Amniotic stem cell (primary cell): ENCODE measurements at regions not wholly inside any gene's neighbourhood (a gene's known extent, or its start where the extent isn't known, plus 50 kb on each side); places are given as distances from the start of the nearest gene placed in this dataset.

Experiments used
- DNase-seq: peaks from one replicate; lab custom pipeline; 2025; lab: John Stamatoyannopoulos, UW

DNA sequence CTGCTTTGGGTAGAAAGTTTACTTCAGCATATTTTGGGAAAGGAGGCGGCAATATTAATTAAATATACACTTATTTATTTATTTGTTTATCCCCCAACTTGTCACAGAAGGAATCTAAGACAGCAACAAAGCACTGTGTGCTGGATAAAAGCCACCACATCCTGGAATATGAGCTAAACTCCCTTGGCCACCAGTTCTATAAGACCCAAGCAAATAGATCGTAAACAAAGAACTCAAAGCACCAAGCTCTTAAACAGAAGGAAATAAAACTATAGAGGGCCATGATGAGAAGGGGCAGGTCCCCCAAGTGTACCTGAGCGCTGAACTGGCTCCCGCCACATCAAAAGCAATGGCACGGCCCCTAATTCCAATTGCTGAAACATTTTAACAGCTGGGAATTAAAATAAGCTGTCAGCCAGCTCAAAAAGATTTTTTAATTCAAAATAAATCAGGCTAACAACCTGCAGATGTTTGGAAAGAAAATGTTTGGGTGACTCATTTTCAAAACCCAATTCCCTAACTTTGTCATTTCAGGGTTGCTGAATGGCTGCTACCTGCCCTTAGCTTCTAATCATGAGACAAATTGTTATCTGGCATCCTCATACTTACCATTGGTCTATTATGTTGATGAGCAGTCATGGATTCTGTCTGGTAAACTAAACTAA, 127.1 kb downstream of the SLC30A10 start:
- no peak for DNase-seq

DNA sequence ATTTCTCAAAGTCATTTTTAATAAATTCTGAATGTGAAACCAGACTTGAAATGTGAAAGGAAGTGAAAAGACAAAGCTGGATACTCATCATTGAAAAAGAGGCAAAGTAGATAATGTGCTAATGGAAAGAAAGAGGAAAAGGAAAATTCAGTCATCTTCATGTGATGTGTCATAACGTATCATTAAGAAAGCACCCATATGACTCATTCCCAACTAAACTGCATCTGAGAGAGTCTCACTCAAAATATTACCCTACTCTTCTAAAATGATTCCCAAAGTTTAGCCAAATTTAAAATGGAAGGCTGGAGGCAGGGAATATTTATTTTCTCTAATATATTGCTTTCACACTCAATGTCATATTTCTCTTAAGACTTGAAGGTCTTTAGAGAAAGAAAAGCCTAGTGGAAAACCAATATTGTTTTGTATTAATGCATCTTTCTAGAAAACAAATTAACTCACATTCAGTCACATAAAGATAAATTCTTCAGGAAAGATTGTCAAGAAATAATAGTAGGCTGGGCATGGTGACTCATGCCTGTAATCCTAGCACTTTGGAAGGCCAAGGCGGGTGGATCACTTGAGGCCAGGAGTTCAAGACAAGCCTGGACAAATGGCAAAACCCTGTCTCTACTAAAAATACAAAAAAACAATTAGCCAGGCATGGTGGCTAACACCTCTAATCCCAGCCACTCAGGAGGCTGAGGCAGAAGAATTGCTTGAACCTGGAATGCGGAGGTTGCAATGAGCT, 129.9 kb downstream of the SLC30A10 start:
- peak; percentile 48 for DNase-seq

DNA sequence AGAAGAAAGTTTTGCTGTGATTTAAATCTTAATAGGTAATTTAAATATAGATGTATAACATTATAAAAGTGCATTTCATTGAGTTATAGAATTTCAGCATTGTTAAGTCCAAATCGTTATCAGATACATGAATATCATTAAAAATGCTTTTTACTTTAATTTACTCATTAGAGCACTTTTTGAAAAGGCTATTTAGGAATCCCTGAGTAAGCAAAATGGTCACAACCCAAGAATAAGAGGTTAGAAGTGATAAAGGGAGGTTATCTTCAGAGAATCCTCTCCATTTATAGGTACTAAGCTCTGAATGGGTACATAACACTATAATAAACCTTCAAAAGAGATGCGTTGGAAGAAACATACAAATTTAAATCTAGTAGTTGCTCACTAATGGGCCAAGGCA, 130.7 kb downstream of the SLC30A10 start:
- DNase-seq, result no peak

DNA sequence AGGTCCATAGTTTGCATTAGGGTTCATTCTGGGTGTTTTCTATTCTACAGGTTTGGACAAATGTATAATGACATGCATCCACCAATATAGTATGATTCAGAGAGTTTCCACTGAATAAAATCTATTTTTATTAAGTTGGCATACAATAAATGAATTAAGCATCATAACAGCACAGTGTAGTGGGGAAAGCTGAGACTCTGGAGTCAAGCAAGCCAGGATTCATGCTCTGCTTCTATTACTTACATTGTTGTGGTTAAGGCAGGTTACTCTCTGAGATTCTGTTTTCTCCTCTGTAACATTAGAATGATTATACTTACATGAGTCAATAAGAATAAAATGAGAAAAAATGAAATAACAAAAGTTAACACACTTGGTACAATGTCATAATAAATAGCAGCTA, 131.3 kb downstream of the SLC30A10 start:
- DNase-seq, result no peak

DNA sequence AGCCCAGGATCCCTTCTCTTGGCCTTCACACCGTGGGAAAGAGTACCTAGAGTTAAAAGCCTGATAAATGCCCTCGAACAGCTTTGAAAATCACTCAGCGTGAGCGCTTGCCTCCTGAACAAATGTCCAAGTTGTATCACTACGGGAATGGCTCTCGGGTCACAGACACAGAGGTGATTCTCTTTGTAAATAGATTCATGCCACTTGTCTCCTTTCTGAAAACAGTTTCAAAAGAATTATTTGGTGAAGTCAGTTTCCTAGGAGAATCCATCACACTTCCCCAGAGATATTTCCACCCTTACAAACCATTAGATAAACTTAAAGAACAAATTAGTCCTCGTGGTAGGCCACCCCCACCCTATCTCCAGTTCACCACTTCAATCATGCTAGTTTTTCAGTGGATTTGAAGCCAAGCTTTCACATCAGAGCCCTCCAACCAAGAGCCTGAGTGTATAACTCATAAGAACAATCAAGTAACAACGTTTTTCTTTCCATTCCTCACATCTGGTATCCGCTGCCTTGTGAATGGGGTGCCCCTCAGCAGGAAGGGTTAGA, 132.9 kb downstream of the SLC30A10 start:
- no peak for DNase-seq

DNA sequence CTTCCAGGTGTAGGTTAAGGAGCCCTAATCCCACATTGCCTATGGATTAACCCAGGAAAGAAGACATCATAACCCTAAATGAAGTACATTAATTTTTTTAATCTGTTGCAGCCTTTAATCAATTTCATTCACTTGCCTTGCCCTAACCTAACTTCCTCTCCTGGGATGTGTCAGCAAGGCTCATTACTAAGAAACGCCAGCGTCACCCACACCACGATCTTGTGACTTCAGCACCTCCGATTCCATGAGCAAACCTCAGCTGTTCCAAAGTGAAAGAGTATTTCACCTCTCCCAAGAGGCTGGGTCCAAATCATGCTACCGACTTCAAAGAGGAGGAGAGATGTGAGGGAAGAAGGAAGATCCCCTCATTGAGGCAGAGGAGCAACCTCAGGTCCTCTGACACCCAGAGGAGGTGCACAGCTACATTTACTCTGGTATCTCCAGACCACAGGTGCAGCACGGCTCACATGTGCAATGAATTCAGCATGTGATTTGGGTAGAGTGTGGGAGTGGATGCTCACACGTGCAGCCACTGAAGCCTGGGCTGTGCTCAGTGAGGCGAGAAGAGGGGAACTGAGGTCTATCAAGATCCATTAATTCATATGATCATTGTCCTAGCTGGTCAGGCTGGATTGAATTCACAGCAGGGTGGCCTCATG, 134.1 kb downstream of the SLC30A10 start:
- DNase-seq, result no peak

DNA sequence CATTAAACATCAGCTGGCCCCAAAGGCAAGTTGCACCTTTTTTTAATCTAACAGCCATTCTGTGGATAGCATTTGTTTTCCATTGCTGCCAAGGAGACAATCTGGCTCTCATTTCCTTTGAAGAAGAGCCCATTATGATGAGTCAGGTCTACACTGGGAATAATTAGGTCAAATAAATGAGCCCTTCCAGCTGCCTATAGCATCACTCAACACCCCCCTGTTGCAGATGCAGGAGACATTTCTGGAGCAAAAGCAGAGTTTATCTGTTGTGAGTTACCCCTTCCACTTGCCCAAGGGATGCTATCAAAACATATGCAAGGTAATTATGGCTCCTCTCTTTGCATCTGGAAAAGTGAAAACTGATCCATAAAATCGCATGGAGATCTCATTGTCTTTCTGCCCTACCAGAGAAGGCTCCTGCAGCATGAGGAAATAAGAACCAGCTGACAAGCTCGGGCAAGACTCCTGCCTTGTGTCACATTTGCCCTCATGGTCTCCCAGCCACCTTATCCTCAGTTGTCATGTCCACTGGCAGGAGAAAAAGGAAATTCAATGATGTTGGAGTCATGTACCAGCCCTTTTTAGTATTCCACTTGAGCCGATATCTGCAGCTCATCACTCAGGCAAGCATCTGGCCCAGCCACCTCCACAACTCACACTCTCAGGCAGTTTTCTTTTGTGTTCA, 135.9 kb downstream of the SLC30A10 start:
- no peak for DNase-seq

DNA sequence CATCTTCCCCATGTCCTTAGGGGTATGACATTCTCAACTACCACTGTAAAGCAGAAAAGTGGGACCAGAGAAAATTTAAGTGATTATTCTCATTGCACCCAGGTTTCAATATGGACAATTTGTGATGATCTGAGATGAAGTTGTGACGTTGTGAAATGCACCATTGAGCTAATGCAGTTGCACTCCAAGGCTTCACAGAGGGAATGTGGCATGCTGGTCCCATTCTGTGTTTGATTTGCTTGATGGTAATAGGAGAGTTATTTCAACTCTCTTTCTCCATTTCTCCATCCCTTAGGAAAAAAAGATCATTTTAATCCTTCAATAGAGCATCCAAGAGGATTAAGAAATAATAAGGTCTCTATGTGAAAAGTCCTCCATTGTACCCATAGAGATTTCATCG, 136.6 kb downstream of the SLC30A10 start:
- no peak for DNase-seq

DNA sequence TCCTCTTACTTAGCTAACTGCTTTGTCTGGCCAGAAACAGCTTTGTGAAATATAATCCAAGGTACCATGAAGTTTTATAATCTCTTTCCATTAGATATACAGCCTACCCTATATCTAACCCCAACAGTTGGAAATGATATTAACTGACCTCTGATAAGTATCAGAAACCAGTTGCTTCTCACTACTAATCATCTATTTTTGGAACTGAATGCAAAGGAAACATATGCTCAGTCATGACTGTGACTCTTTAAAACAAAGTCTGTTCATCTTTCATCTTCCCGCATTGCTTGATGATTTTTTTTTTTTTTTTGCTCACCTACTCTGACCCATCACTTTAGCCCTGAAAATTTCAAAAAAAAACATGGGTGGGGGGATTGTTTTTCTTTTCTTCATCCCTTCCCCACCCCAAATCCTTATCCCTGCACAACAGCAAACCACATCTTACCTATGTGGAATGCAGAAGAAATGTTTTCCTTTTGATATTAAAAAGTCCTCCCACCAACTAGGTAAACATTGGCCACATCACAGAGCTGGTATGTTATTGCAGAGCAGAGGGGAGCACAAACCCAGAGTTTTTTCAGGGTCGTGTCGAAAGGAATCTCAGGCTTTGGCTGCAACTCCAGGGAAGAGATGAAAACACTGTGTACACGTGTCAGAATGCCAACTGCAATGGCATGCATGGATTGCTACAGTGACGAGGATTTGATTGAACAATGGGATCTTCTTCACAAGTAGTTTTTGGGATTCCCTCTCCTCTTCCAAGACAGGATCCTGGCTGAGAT, 137.3 kb downstream of the SLC30A10 start:
- DNase-seq, result no peak

DNA sequence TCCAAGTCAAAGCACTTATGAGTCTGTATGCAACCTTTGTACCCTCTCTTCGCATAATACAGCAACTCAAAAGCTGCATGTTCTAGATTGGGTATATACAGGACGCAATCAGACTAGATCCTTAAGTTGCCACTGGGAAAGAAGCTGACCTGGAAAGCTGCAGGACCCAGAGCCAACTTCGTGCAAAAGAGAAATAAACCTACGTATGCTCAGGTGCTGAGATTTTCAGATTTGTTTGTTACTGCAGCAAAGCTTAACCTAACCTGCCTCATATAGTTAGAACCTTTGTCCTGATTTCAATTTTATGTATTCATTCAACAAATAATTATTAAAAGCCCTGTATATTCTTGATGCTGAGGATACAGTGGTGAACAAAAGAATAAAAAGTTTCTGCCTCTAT, 139.7 kb downstream of the SLC30A10 start:
- DNase-seq, result no peak

DNA sequence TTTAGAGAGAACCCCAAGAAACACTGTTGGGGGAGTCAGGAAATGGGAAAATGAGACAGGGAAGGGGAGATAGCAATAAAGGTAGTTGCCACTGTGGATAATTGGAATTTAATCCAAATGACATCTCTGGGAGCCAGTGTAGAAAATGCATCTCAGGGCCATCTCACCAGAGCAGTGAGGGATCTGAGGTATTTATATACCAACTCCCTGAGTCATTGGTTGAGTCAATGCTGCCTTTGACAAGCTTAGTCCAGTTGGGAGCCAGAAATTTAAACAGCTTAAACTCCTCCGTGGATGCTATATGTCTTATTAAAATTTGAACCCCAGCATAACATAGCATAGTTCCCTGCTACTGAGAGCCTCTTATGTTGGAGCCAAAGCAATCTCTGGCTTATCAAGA, 140.3 kb downstream of the SLC30A10 start:
- no peak for DNase-seq

DNA sequence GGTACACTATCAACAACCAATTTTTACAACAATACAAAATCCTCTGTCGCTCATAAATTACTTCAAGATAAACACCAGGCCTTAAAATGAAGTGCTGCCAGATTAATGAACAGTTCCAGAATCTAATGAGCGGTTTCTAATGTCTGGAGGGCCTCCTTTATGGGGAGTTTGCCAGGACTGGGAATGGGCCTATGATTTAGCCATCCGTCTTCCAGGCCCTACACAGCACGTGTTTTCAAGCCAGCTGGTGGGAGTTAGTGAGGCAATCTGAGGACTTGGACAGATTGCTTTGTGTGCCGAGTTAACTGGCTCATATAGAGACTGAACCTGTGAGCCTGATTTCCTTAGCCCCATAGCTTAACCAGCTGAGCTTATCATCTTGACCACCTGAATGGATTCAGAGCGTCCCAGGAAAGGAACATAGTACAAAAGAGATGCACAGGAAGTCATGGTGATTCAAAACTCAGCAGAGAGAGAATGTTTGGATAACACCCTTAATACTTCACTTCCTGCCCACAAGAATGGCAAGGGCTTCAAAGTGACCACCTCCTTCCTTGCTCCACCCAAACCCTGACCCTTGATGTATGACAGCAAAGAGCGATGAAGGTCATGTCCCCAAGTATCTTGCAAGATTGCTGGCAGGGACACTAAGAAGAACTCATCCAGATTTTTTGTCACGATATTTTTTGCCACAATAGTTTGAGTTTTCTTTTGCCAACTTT, 143.5 kb downstream of the SLC30A10 start:
- DNase-seq, result no peak

DNA sequence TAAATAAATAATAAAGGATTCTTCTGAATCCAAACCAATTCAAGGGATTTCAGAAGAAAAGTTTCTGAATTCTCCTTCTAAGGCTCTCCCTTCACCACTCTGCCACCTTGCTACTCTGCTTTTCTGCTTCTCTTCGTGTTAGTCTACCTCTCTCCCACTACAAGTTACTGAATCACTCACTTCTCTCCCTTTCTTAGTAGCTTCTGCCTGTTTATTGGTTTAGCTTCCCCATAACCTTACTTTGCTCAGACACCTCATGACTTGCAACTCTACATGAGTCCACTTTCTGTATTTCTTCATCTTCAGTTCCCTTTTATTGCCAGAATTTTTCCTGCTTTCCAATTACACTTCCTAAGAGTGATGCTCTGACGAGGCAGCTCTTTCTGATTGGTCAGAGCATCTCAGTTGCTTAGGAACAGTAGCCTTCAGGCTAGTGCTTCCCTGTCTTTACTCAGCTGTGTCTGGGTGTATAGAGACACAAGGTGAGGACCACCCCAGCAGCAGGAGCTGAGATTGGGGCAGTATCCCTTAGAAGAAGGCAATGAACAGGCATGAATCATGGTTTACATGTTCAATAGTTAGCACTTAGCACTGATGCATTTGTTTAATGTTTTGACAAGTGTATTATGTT, 144.6 kb downstream of the SLC30A10 start:
- DNase-seq, result no peak

DNA sequence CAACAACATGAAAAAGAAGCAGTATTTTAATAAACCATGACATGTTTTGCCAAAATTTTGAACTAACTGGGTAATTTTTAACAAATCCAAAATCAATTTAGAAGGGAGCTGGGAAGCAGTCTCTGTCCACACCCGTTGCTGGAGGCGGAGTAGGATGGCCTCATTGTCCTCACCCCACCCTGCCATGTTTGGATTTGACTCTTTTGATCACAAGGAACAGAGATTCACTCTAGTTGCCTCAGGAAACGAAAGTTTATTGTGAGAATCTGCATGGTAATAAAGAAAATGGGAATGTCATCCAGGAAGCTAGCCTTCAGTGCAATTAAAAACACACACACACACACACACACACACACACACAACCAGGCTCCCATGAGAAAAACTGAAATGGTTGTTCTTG, 145.4 kb downstream of the SLC30A10 start:
- no peak for DNase-seq

DNA sequence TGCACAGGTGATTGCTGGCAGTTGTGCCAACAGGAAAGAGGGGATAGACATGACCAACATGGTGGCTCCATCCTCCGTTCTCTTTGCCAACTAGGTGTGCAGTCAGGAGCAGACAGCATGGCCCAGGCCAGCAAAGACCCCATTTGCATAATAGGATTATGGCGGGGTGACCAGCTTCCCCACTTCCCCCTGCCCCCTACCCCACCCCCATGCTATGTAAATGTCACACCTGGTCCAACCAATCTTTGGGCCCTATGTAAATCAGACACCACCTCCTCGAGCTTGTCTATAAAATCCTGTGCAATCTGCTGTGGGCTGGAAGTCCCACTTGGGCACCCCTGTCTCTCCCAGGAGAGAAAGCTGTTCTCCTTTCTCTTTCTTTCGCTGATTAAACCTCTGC, 146.0 kb downstream of the SLC30A10 start:
- no peak for DNase-seq

DNA sequence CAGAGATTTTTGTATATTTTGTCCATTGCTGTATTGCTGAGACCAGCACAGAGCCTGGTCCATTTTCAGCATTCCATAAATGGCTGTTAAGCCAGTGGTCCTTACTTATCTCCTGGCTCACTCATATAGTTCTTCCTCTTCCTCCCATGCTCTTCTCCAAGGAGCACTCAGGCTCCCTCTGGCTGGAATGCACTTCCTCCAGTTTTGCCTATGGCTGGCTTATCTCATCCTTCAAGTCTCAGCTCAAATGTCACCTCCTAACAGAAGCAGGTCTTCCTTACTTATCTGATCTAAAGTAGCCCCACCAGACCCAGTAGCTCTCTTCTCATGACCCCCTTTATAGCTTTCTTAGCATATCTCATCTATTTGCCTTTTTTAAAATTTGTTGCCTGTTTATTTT, 146.9 kb downstream of the SLC30A10 start:
- no peak for DNase-seq

DNA sequence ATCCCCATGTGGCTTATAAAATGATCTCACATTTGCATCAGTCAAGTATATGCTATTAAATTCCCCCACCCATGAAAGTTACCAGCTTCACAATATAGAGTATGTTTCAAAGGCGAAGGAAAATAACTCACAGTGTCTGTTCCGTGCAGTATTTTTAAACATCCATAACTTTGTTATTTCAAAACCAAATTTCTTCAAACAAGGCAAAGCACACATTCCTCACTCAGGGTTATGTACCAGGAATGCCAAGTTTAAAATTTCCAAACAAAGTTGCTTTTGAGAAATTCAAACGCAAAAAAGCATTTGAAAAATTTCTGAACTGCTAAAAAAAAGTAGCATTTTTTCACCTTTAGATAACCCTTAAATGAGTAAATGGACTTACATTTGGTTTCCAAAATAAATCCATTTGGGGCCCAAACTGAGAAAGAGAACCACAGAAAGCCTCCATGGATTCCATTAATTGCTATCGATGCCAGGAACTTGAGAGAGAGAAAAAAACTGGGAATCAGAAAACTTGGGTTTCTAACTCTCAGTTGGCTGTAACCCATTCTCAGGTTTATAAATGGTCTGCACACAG, 149.5 kb downstream of the SLC30A10 start:
- no peak for DNase-seq

DNA sequence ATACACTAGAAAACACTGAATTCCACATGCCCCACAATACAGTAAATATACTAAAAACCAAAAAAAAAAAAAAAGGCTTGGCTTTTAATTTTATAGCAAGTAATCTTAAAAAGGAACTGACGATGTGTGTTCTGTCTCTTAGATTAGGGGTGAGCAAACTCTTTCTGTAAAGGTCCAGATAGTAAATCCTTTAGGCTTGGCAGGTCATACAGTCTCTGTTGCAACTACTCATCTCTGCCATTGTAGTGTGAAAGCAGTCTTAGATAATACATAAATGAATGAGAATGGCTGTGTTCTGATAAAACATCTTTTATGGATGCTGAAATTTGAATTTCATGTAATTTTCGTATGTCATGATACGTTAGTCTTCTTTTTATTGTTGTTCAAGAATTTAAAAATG, 150.2 kb downstream of the SLC30A10 start:
- no peak for DNase-seq

DNA sequence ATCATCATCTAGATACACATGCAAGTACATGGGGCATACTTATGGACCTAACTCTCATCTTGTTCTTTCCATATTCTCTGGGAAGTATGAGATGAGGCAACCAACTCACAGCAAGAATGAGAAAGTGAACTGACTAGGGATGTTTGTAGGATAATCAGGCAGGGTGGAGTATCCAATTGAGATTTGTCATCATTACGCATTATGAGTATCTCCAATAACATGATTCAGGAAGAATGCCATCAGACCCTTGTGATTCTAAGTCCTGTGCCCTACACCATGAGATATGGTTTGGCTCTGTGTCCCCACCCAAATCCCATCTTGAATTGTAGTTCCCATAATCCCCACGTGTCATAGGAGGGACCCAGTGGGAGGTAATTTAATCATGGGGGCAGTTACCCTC, 154.0 kb downstream of the SLC30A10 start:
- no peak for DNase-seq

DNA sequence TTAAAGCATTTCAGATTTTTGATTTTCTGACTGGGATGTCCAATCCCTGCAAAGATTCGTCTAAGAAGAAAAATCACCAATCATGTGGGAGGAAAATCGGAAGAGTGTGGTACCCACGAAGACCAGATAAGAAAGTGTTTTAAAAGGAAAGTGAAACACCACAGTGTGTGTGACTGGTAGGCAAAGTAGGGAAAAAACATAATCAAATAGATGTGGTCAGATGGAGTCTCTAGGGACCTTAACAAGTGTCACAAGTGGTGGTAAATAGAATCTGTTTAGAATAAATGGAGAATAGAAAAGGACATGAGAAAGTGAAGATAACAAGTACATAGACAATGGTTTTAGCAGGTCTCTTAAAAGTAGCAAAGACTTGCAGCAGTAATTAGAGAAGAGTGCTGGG, 154.6 kb downstream of the SLC30A10 start:
- no peak for DNase-seq
